ENCODE measurements at regions not wholly inside any gene's neighbourhood (a gene's known extent, or its start where the extent isn't known, plus 50 kb on each side); places are given as distances from the start of the nearest gene placed in this dataset.

DNA sequence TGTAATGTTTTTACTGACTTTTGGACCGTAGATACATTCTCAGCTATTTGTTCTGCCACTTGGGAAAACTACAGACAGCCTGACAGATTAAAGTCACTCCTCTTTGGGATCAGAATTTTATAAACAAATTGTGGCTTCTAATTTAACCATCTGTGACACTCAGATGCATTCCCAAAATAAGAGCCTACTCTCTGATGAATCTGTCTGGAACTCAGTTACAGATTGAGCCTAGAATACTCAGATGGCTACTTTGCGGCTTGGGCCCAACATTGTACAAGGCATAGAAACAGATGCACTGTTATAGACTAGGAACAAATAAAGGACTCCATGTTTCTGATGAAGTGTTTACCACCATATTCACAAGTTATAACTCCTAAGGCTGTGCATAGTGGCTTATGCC, 291.0 kb upstream of the SLITRK6 start:
- TF ChIP-seq, protein P1, sequence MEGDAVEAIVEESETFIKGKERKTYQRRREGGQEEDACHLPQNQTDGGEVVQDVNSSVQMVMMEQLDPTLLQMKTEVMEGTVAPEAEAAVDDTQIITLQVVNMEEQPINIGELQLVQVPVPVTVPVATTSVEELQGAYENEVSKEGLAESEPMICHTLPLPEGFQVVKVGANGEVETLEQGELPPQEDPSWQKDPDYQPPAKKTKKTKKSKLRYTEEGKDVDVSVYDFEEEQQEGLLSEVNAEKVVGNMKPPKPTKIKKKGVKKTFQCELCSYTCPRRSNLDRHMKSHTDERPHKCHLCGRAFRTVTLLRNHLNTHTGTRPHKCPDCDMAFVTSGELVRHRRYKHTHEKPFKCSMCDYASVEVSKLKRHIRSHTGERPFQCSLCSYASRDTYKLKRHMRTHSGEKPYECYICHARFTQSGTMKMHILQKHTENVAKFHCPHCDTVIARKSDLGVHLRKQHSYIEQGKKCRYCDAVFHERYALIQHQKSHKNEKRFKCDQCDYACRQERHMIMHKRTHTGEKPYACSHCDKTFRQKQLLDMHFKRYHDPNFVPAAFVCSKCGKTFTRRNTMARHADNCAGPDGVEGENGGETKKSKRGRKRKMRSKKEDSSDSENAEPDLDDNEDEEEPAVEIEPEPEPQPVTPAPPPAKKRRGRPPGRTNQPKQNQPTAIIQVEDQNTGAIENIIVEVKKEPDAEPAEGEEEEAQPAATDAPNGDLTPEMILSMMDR (IDR thresholded peaks at IDR 0.05; ENCODE audit: control extremely low read depth in 1 of 3, insufficient read depth in 1 of 3, low read depth in 1 of 3, low read length in 3 of 3) = no peak
- TF ChIP-seq SUZ12 (IDR thresholded peaks at IDR 0.05; ENCODE audit: low read length) (no peak), EZH2 (IDR thresholded peaks at IDR 0.05; ENCODE audit: low read depth, low read length, severe bottlenecking) (no peak), MAFK (IDR thresholded peaks at IDR 0.05; ENCODE audit: low read depth, low read length) (no peak), GTF2F1 (IDR thresholded peaks at IDR 0.05; ENCODE audit: borderline replicate concordance, low read depth, low read length) (no peak), YY1 (IDR thresholded peaks at IDR 0.05; ENCODE audit: low read depth, low read length) (no peak), KDM5A (IDR thresholded peaks at IDR 0.05; ENCODE audit: low read length) (no peak)
- TF ChIP-seq, protein P2, sequence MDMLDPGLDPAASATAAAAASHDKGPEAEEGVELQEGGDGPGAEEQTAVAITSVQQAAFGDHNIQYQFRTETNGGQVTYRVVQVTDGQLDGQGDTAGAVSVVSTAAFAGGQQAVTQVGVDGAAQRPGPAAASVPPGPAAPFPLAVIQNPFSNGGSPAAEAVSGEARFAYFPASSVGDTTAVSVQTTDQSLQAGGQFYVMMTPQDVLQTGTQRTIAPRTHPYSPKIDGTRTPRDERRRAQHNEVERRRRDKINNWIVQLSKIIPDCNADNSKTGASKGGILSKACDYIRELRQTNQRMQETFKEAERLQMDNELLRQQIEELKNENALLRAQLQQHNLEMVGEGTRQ (IDR thresholded peaks at IDR 0.05; ENCODE audit: low read length) = no peak
